ENCODE measurements at regions not wholly inside any gene's neighbourhood (a gene's known extent, or its start where the extent isn't known, plus 50 kb on each side); places are given as distances from the start of the nearest gene placed in this dataset.

GRCh38 chr4:10303291-10303690 lies 153.9 kb downstream of the ZNF518B start:
- Histone ChIP-seq H3K27me3 (ENCODE audit: low read depth, low read length) (no peaks in the 10 kb centered on the region), H3K27ac (ENCODE audit: low read length) (no peak overlapping the region), H3K36me3 (ENCODE audit: control insufficient read depth in 1 of 2, insufficient read depth in 2 of 2, low read length in 2 of 2) (no peaks in the 10 kb centered on the region), H3K4me3 (ENCODE audit: low read depth in 1 of 2, low read length in 2 of 2) (no peak overlapping the region), H3K4me1 (ENCODE audit: control insufficient read depth in 1 of 2, insufficient read depth in 2 of 2, low read length in 2 of 2) (no peaks in the 10 kb centered on the region), H3K9me3 (ENCODE audit: control insufficient read depth in 1 of 2, low read length in 2 of 2) (no peaks in the 10 kb centered on the region)

GRCh38 chr4:10302096-10302495 lies 155.1 kb downstream of the ZNF518B start:
- Histone ChIP-seq H3K36me3 (ENCODE audit: control insufficient read depth in 1 of 2, insufficient read depth in 2 of 2, low read length in 2 of 2) (no peaks in the 10 kb centered on the region), H3K27me3 (ENCODE audit: low read depth, low read length) (no peaks in the 10 kb centered on the region), H3K4me3 (ENCODE audit: low read depth in 1 of 2, low read length in 2 of 2) (no peak overlapping the region), H3K9me3 (ENCODE audit: control insufficient read depth in 1 of 2, low read length in 2 of 2) (no peaks in the 10 kb centered on the region), H3K27ac (ENCODE audit: low read length) (no peak overlapping the region), H3K4me1 (ENCODE audit: control insufficient read depth in 1 of 2, insufficient read depth in 2 of 2, low read length in 2 of 2) (no peaks in the 10 kb centered on the region)

- no peak overlapping the region for H3K4me3 ChIP-seq (ENCODE audit: low read depth in 1 of 2, low read length in 2 of 2)
- H3K27ac ChIP-seq (ENCODE audit: low read length): no peak overlapping the region
- no peaks in the 10 kb centered on the region for H3K27me3 ChIP-seq (ENCODE audit: low read depth, low read length)
- no peaks in the 10 kb centered on the region for H3K4me1 ChIP-seq (ENCODE audit: control insufficient read depth in 1 of 2, insufficient read depth in 2 of 2, low read length in 2 of 2)
- no peaks in the 10 kb centered on the region for H3K36me3 ChIP-seq (ENCODE audit: control insufficient read depth in 1 of 2, insufficient read depth in 2 of 2, low read length in 2 of 2)
- no peaks in the 10 kb centered on the region for H3K9me3 ChIP-seq (ENCODE audit: control insufficient read depth in 1 of 2, low read length in 2 of 2)
Observed at GRCh38 chr4:10299601-10300000, 157.6 kb downstream of the ZNF518B start.

- Histone ChIP-seq H3K4me1 (ENCODE audit: control insufficient read depth in 1 of 2, insufficient read depth in 2 of 2, low read length in 2 of 2) (no peaks in the 10 kb centered on the region), H3K9me3 (ENCODE audit: control insufficient read depth in 1 of 2, low read length in 2 of 2) (no peaks in the 10 kb centered on the region), H3K4me3 (ENCODE audit: low read depth in 1 of 2, low read length in 2 of 2) (no peak overlapping the region), H3K27me3 (ENCODE audit: low read depth, low read length) (no peaks in the 10 kb centered on the region), H3K36me3 (ENCODE audit: control insufficient read depth in 1 of 2, insufficient read depth in 2 of 2, low read length in 2 of 2) (no peaks in the 10 kb centered on the region), H3K27ac (ENCODE audit: low read length) (no peak overlapping the region)
Observed at GRCh38 chr4:10298681-10299080, 158.5 kb downstream of the ZNF518B start.

GRCh38 chr4:10296730-10297129 lies 160.5 kb downstream of the ZNF518B start:
- H3K27me3 ChIP-seq (ENCODE audit: low read depth, low read length): no peaks in the 10 kb centered on the region
- H3K36me3 ChIP-seq (ENCODE audit: control insufficient read depth in 1 of 2, insufficient read depth in 2 of 2, low read length in 2 of 2): no peaks in the 10 kb centered on the region
- no peak overlapping the region for H3K27ac ChIP-seq (ENCODE audit: low read length)
- no peaks in the 10 kb centered on the region for H3K9me3 ChIP-seq (ENCODE audit: control insufficient read depth in 1 of 2, low read length in 2 of 2)
- H3K4me1 ChIP-seq (ENCODE audit: control insufficient read depth in 1 of 2, insufficient read depth in 2 of 2, low read length in 2 of 2): no peaks in the 10 kb centered on the region
- H3K4me3 ChIP-seq (ENCODE audit: low read depth in 1 of 2, low read length in 2 of 2): no peak overlapping the region

- Histone ChIP-seq H3K27ac (ENCODE audit: low read length) (no peak overlapping the region), H3K9me3 (ENCODE audit: control insufficient read depth in 1 of 2, low read length in 2 of 2) (no peaks in the 10 kb centered on the region), H3K36me3 (ENCODE audit: control insufficient read depth in 1 of 2, insufficient read depth in 2 of 2, low read length in 2 of 2) (no peaks in the 10 kb centered on the region), H3K4me1 (ENCODE audit: control insufficient read depth in 1 of 2, insufficient read depth in 2 of 2, low read length in 2 of 2) (no peaks in the 10 kb centered on the region), H3K4me3 (ENCODE audit: low read depth in 1 of 2, low read length in 2 of 2) (no peak overlapping the region), H3K27me3 (ENCODE audit: low read depth, low read length) (no peaks in the 10 kb centered on the region)
Observed at GRCh38 chr4:10295301-10295700, 161.9 kb downstream of the ZNF518B start.

DNA sequence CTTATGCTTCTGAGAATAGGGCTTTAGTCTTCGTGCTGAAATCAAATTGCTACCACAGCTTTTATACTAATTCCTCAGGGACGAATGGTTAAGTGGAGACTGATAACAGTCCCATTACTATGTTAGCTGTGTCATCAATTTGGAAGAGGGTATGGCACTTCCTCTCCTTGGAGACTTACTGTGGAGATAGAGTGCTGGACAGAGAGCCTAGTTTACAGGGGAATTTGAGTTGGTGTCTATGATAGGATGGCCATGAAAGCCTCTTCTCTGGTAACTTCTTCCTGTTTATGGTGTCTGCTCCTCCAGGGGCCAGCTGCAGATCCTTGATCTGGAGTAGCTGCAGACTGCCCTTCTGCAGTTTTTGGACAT lies 167.7 kb downstream of the ZNF518B start:
- Histone ChIP-seq H3K4me1 (ENCODE audit: control insufficient read depth in 1 of 2, insufficient read depth in 2 of 2, low read length in 2 of 2) (no peaks in the 10 kb centered on the region), H3K9me3 (ENCODE audit: control insufficient read depth in 1 of 2, low read length in 2 of 2) (no peaks in the 10 kb centered on the region), H3K36me3 (ENCODE audit: control insufficient read depth in 1 of 2, insufficient read depth in 2 of 2, low read length in 2 of 2) (no peaks in the 10 kb centered on the region), H3K27ac (ENCODE audit: low read length) (no peak overlapping the region), H3K4me3 (ENCODE audit: low read depth in 1 of 2, low read length in 2 of 2) (no peak overlapping the region), H3K27me3 (ENCODE audit: low read depth, low read length) (no peaks in the 10 kb centered on the region)

DNA sequence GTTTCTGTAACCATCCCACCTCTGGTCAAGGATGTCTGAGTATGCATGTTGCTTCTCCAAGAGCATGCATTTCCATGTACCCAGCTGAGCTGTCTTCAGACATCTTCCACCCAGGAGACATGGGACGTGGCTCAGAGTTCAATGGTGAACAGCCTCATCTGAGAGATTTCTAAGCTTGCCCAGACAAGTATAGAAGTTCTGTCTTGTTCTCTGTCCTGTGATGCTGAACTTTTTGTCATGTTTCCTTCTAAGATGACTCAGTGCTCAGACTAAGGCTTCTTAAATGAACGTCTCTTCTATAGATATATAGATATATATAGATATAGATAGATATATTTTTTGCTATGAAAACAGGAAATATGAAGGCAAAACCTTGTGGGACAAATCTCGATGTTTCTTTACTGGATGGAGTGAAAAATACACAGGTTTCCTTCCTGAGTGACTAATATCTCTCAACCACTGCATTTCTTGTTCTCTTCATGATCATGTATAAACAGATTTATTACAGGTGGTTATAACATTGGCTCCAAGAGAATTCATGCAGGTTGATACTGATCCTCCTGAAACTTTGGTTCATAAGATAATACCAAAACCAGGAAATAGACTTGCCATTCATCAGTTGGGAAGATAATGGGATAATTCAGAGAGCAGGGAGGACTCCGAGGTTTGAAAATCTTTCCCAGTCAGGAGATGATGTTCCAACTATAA lies 168.2 kb downstream of the ZNF518B start:
- no peaks in the 10 kb centered on the region for H3K9me3 ChIP-seq (ENCODE audit: control insufficient read depth in 1 of 2, low read length in 2 of 2)
- no peaks in the 10 kb centered on the region for H3K27me3 ChIP-seq (ENCODE audit: low read depth, low read length)
- no peak overlapping the region for H3K4me3 ChIP-seq (ENCODE audit: low read depth in 1 of 2, low read length in 2 of 2)
- H3K36me3 ChIP-seq (ENCODE audit: control insufficient read depth in 1 of 2, insufficient read depth in 2 of 2, low read length in 2 of 2): no peaks in the 10 kb centered on the region
- no peak overlapping the region for H3K27ac ChIP-seq (ENCODE audit: low read length)
- H3K4me1 ChIP-seq (ENCODE audit: control insufficient read depth in 1 of 2, insufficient read depth in 2 of 2, low read length in 2 of 2): no peaks in the 10 kb centered on the region

DNA sequence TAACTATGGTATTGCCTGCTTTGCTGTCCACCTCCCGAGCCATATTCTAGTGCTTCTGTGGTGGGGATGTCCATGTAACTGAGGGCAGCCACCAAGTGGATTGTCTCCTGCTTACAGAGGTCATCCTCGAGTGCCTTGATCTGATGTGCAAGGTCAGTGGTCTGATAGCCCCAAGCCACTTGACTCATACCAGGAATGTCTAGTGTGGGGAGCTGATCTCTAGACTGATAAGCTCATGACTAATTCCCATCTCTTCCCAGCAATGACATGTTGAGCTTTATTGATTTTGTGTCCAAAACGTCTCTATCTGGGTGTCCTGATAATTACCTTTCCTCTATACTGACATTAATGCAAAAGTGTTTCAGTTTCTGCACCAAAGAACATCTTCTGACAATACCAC lies 168.4 kb upstream of the WDR1 start:
- no peak overlapping the region for H3K27ac ChIP-seq (ENCODE audit: low read length)
- H3K4me1 ChIP-seq (ENCODE audit: control insufficient read depth in 1 of 2, insufficient read depth in 2 of 2, low read length in 2 of 2): no peaks in the 10 kb centered on the region
- H3K27me3 ChIP-seq (ENCODE audit: low read depth, low read length): no peaks in the 10 kb centered on the region
- H3K9me3 ChIP-seq (ENCODE audit: control insufficient read depth in 1 of 2, low read length in 2 of 2): no peaks in the 10 kb centered on the region
- no peaks in the 10 kb centered on the region for H3K36me3 ChIP-seq (ENCODE audit: control insufficient read depth in 1 of 2, insufficient read depth in 2 of 2, low read length in 2 of 2)
- H3K4me3 ChIP-seq (ENCODE audit: low read depth in 1 of 2, low read length in 2 of 2): no peak overlapping the region

- no peak overlapping the region for H3K4me3 ChIP-seq (ENCODE audit: low read depth in 1 of 2, low read length in 2 of 2)
- H3K27me3 ChIP-seq (ENCODE audit: low read depth, low read length): no peaks in the 10 kb centered on the region
- H3K9me3 ChIP-seq (ENCODE audit: control insufficient read depth in 1 of 2, low read length in 2 of 2): no peaks in the 10 kb centered on the region
- no peaks in the 10 kb centered on the region for H3K36me3 ChIP-seq (ENCODE audit: control insufficient read depth in 1 of 2, insufficient read depth in 2 of 2, low read length in 2 of 2)
- no peak overlapping the region for H3K27ac ChIP-seq (ENCODE audit: low read length)
- H3K4me1 ChIP-seq (ENCODE audit: control insufficient read depth in 1 of 2, insufficient read depth in 2 of 2, low read length in 2 of 2): no peaks in the 10 kb centered on the region
Observed at GRCh38 chr4:10283761-10284160, 167.2 kb upstream of the WDR1 start.

DNA sequence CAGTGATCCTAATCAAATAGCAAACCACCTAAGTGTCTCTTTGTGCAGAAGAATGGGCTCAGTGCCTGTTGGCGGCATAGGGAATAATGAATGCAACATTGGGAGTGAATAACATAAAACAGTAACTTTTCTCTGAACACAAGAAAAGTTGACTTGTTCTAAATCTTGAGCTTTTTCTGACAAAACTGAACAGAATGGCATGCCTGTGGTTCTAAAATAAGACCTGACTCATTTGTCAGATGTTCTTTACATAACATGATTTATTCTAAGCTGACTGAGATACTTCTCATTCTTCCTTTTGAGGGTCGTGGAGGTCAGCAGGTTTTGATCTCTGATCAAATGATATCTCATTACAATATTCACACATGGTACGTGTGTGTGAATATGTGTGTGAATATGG lies 165.4 kb upstream of the WDR1 start:
- Histone ChIP-seq H3K4me3 (ENCODE audit: low read depth in 1 of 2, low read length in 2 of 2) (no peak overlapping the region), H3K27ac (ENCODE audit: low read length) (no peak overlapping the region), H3K36me3 (ENCODE audit: control insufficient read depth in 1 of 2, insufficient read depth in 2 of 2, low read length in 2 of 2) (no peaks in the 10 kb centered on the region)

DNA sequence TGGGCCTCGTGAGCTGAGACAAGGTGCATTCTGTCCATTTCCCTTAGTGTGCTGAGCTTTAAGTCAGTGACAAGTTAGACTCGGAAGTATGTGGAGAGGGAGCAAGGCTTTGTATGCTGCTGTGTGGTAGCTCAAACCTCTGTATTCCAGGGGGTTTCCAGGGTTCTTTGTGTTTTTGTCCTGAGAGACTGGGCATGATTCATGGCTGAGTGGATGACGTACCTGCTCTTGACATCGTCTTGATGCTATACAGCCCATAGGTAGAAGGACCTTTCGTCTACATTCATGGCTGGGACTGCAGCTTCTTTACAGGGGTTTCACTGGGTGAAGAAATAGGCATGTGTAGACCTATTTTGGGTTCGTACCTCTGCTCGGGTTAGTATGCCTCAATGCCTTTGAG lies 162.7 kb upstream of the WDR1 start:
- Histone ChIP-seq H3K9me3 (ENCODE audit: control insufficient read depth in 1 of 2, low read length in 2 of 2) (no peaks in the 10 kb centered on the region), H3K27ac (ENCODE audit: low read length) (no peak overlapping the region), H3K36me3 (ENCODE audit: control insufficient read depth in 1 of 2, insufficient read depth in 2 of 2, low read length in 2 of 2) (no peaks in the 10 kb centered on the region), H3K27me3 (ENCODE audit: low read depth, low read length) (no peaks in the 10 kb centered on the region), H3K4me1 (ENCODE audit: control insufficient read depth in 1 of 2, insufficient read depth in 2 of 2, low read length in 2 of 2) (no peaks in the 10 kb centered on the region), H3K4me3 (ENCODE audit: low read depth in 1 of 2, low read length in 2 of 2) (no peak overlapping the region)

More for the DNA sequence above, 165.4 kb upstream of the WDR1 start:
- no peaks in the 10 kb centered on the region for H3K9me3 ChIP-seq (ENCODE audit: control insufficient read depth in 1 of 2, low read length in 2 of 2)
- no peaks in the 10 kb centered on the region for H3K4me1 ChIP-seq (ENCODE audit: control insufficient read depth in 1 of 2, insufficient read depth in 2 of 2, low read length in 2 of 2)
- H3K27me3 ChIP-seq (ENCODE audit: low read depth, low read length): no peaks in the 10 kb centered on the region

Measured in muscle layer of duodenum (tissue), 2 donors.